Fibroblast of mammary gland (primary cell): ENCODE measurements at regions not wholly inside any gene's neighbourhood (a gene's known extent, or its start where the extent isn't known, plus 50 kb on each side); places are given as distances from the start of the nearest gene placed in this dataset.
A peak's percentile ranks its signal among the peaks of the same experiment; 100 is the strongest.

Experiments used
- DNase-seq: peaks from one replicate; pipeline ENCODE4 v3.0.0-alpha.2; 2010; ENCODE audit warnings: low read depth
- H3K4me3 ChIP-seq: 2 replicates; pipeline ENCODE4 v1.5.1; 2011; ENCODE audit warnings: low read depth, mild to moderate bottlenecking, low read length, moderate library complexity; ENCODE audit not compliant: control insufficient read depth
- CTCF ChIP-seq: conservative IDR thresholded peaks from 2 replicates; pipeline ENCODE4 v1.5.1; 2011; ENCODE audit warnings: low read depth, low read length, inconsistent platforms; ENCODE audit not compliant: control insufficient read depth, insufficient read depth

DNA sequence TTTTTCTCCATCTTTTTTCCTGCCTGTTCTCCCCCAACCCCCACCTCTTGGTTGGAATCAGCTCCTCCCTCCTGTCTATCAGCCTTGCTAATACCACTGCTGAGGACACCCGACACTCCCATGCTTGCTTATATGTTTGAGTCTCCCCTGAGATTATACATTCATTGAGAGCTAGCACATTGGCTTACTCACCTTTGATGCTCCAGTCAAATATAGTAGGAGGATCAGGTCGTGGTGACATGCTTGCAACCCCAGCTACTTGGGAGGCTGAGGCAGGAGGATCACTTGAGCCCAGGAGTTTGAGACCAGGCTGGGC, 91.5 kb upstream of the CCBE1 start:
- TF ChIP-seq CTCF = no peak
- no peak overlapping the region for H3K4me3 ChIP-seq
- DNase-seq = peak; percentile 49

GRCh38 chr18:59787998-59788790, 91.0 kb upstream of the CCBE1 start:
- no peak overlapping the region for H3K4me3 ChIP-seq
- peak; percentile 90 for DNase-seq
- no peak for TF ChIP-seq CTCF

DNA sequence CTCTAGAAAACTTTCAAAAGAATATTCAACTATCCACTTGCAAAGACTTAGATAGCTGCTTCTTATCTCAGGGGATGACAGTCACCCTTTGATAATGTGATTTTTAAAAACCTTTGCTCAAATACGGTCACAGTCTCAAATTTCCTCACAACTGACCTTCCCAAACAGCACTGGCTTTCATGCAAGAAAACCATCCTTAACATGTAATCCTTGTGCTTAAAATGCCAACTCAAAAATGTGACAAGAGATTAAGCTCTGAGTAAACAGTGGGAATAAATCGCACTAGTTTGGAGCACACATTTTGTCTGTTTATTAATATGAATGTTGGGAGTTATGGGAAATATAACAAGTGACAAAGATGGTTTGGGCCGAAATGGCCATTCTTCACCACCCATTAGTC, 87.5 kb upstream of the CCBE1 start:
- DNase-seq = no peak
- no peak overlapping the region for H3K4me3 ChIP-seq
- no peak for TF ChIP-seq CTCF

GRCh38 chr18:59783138-59783537, 85.9 kb upstream of the CCBE1 start:
- peak; percentile 71 for TF ChIP-seq CTCF
- no peak overlapping the region for H3K4me3 ChIP-seq
- peak; percentile 88 for DNase-seq

DNA sequence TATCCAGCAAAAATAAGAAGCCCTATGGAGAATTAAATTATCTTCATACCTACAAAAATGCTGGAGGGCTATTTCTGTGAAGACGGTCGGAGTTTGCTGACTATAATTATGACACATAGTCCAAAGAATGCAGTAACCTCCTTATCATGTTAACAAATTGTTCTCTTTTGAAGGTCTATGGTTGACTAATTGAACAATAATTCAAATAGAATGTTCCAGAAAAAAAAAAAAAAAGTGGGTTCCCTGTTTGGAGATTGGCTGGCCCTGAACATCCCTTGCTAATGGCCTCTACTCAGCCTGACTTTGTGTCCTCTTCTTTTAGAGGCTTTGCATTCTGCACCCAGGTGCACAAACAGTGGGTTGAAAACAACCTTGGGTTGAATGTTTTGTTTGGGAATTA, 82.8 kb upstream of the CCBE1 start:
- no peak for TF ChIP-seq CTCF
- no peak overlapping the region for H3K4me3 ChIP-seq
- peak; percentile 77 for DNase-seq

DNA sequence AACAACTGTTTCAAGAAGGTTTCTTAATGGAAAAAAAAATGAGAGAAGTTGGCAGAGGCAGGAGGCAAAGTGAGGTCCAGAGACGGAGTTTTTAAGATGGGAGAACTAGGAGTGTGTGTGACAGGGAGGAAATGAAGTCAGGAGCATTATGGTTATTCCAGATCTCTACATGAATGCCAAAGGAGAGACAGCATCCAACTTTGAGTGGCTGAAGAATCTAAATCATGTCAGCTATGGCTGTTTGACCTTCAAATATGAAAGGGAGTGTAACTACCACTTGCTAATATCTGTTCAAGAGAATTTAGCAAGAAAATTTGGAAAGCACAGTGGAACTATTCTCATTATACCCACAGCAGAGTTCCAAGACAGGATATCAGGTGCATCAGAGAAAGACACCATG, 81.2 kb upstream of the CCBE1 start:
- H3K4me3 ChIP-seq = no peak overlapping the region
- TF ChIP-seq CTCF = no peak
- DNase-seq = no peak

DNA sequence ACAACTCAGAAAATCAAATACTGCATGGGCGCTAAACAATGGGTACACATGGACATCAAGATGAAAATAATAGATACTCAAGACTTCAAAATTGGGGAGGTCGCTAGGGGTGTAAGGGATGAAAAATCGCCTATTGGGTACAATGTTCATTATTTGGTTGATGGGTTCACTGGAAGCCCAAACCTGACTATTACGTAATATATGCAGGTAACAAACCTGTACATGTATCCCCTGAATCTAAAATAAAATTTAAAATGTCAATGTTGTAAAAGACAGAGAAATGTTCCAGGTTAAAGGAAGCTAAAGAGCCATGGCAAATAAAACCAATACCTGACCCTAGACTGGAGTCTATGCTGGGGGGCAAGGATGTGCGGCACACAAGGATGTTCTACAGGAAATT, 80.4 kb upstream of the CCBE1 start:
- DNase-seq = no peak
- no peak overlapping the region for H3K4me3 ChIP-seq
- no peak for TF ChIP-seq CTCF
